Activated gamma-delta T cell (primary cell): ENCODE measurements at regions not wholly inside any gene's neighbourhood (a gene's known extent, or its start where the extent isn't known, plus 50 kb on each side); places are given as distances from the start of the nearest gene placed in this dataset.

ENCODE experiments used
- DNase-seq: peaks from one replicate; lab custom pipeline; 2025; lab: John Stamatoyannopoulos, UW

DNA sequence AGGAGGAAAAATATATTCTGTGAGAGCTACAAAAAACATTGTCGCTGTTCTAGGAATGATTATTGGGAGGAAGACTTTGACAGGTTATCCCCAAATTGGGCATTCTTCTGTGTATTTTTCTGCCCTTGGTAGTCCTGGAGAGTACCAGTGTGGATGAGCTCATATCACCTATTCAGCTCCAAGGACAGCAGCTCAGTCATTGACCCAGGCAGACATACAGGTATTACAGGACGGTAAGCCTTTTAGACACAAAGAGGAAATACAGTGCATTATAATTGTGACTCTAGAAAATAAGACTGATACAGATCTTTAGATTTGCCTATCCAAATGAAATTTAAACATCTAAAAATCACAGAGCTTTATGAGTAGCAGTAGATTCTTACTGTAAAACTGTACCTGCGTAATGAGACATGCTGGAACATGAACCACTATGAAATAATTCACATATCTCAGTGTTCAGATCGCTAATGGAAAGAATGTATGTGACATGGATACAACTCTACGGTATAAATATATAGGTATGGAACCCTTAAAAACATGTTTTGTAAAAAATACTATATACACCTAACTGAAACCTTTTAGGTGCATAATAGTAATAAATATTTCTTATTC is 56.0 kb downstream of the PLK2 start:
- no peak for DNase-seq

DNA sequence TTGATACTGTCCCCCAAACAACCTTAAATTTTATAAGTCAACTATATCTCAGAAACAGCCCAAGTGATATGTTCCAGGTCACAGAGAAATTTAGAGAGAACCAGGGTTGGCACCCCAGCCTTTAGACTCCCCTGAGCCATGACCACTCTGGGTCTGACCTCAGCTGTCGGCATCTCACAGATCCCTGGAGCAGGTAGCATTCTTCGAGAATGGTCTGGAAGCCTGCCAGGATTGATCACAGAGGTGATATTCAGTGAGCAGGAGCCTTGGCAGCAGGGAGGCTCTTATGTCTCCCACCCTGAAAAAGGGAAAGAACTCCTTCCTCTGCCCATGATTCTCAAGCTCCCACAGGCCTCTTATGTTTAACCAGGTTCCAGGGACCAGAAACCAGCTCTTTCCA is 58.2 kb downstream of the PLK2 start:
- DNase-seq, result no peak

DNA sequence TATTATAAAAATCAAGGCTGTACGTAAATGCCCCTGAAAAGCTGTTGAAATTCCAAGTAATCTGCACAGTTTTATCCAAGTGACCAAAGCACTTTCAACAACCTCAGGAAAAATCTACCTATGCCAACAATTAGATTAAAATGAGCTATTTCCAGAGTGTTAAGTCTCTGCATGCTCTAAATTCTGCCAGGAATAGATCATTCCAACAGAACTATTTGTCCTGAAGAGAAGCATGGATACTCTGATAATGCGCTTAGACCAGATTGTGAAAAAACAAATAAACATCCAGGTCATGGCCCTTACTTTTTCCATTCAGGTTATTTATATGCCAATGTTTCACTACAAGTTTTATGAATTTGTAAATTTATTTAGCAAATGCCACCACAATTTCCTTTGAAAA is 59.1 kb downstream of the PLK2 start:
- DNase-seq, result no peak

DNA sequence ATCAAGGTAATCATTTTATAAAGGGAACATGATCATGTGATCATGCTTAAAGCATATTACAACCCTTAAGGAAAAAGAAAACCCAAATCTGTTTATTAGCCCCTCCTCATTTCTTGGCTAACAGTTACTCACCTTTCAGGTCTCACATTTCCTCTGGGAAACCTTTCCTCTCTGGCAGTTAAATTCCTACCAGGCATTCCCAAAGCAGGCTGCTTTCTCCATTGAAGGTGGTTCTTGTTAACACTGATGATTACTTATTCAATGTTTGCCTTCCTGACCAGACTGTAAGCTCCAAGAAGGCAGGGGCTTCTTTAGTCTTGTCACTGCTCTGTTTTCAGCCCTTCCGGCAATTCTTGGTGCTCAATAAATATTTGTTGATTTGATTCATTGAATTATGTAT is 59.9 kb downstream of the PLK2 start:
- DNase-seq, result no peak

DNA sequence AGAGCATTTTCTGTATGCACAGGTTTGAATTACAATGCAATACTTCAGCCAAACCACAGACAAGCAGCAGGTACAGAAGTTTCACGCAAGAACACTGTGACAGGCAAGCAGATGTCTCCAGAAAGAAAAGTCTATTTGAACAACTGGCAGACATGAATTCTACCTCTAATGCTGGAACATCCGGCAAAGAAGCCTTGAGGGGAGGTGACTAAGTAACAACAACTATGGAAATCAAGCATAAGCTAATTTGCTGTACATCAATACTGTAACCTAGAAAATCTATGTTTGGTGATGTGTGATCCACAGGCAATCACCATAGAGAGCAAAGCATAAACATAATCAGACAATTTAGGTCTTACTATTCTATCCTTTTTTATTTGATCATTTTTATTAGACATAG is 65.5 kb downstream of the PLK2 start:
- no peak for DNase-seq

DNA sequence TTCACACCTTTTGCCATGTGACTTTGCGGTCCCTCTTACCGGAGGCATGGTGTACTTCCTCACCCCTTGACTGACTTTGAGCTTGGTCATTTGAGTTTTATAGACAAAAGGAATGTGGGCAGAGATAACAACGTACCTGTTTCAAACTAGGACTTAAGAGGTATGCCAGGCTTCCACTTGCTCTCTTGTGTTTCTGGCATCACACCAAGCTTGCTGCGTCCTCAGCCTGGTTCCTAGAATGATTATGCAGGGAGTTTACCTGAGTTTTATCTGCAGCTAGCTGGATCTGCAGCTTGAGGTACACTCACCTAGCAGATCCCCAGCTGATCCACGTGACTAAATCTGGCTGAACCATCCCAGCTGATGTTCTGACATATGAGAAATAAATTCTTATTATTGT is 66.2 kb downstream of the PLK2 start:
- no peak for DNase-seq

DNA sequence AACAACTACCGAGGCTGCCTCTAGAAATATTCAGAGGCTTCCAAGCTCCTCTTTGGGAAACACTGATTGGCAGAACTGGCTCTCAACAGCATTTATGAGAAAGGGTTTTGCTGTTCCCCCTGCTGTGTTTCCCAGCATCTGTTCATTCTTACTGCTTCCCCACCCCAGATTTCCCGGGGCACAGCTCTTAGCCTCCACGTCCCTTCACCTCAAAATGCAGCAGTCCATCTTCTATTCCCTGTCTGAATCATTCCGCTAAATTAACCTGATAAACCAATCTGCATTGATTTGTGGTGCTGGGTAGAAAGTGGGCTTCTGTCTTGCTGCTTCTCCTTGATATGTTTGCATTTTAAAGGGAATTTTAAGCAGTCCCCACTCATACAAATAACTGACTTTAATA is 67.4 kb downstream of the PLK2 start:
- DNase-seq, result no peak

DNA sequence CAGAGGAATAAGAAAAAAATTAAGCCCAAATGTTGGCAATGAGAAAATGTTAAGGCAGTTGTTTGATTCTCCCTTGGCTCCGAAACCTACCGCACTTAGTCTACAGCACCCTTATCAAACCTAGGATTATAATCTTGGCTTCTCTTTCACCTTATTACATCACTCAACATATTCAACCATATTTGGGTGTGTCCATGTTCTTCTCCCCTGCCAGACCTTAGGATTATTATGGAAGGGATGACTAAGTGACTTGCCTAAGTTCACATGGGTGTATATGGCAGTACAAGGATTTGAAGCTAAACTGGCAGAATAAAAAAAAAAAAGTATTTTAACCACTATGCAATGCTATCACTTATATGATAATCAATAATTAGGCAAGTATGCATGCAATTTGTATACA is 76.4 kb downstream of the PLK2 start:
- no peak for DNase-seq

DNA sequence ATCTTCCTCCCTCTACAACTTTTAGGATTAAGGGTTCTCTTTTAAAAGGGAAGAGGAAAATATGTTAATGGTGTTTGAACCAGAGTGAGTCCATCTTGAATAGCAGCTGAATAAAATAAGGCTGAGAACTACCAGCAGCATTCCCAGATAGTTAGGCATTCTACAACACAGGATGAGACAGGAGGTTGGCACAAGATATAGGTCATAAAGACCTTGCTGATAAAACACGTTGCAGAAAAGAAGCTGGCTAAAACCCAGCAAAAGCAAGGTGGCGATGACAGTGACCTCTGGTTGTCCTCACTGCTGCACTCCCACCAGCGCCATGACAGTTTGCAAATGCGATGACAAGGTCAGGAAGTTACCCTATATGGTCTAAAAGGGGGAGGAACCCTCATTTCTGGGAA is 77.8 kb downstream of the PLK2 start:
- DNase-seq, result no peak

DNA sequence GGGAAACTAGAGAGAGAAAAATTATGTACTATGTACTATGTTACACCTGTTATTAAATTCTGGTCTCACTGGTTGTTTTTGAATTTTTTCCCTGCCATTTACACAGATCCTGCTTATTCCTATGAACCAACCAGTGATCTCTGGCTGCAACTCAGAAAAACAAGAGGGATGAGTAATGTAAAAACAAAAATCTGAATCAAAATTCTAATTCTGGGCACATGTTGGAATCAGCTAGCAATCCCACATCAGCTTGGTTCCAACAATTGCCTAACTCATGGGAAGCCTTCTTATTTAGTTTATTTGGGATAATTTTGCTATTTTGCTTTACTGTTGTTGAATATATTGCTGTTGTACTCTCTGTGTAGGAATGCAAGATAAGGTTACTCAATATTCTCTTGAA is 78.3 kb downstream of the PLK2 start:
- no peak for DNase-seq

DNA sequence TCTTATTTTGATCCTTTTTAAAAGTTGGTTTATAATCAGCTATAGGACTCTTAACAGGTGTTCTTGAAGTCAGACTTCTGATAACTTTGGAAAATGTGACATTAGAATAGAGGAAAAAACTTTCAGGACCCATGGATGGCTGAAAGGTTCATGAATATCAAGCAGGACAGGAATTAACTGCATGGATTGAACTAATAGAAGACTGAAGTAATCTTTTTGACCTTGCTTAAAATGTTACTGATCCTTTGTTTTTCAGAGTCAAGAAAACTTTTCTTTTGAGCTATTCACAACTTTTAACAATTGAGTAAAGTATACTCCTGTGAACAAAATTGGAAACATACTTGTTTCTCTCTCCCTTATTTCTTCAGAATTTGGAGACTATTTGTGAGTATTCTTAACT is 79.2 kb downstream of the PLK2 start:
- no peak for DNase-seq

DNA sequence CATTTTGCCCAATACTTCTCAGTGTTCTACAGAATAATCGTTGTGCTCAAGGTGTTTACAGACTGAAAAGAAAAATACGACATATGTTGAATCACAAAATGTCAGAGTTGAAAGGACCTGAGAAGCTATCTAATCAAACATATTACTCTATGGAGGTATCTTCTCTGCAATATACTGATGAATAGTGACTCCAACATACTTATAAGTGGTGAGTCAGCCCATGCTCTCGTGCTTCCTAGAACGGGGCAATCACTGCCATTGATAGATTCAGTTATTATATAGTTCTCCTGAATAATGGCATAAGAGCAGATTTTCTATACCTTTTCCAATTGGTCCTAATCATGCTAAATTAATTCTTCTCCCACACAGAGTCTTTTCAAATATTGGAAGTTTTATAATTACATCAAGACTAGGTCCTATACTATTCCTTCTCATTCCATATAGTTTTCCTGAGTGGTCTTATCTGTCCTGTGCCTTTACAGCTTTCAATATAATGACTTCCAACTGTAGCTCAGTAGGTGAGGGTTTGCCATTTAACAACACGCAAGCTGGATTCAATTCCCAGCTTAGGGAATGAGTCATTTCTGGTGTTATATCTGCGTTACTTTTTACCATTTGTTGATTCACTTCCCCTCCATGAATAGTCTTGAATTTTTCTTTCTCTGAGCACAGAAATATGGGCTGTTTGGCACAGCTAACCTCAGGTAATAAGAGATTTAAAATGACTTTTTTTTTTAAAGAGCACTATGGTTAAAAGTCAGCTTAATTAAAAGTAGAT is 81.1 kb downstream of the PLK2 start:
- DNase-seq, result no peak

DNA sequence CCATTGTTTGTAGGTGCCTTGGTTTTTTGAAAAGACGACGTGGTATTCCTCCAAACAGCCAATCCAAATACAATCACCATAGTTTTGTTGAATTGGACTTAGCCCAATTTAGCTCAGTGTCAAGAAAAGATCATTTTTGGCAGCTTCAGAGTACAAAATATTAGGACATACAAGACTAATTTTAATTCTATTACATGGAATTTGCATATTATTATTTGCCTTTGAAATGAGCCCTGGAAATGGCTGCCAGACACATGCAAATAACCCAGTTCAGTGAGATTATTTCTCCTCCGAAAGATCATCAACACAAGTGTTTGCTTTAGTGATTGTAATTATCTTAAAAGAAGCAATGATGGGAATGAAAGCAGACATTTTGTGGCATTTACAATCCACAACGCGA is 89.3 kb downstream of the PLK2 start:
- no peak for DNase-seq

DNA sequence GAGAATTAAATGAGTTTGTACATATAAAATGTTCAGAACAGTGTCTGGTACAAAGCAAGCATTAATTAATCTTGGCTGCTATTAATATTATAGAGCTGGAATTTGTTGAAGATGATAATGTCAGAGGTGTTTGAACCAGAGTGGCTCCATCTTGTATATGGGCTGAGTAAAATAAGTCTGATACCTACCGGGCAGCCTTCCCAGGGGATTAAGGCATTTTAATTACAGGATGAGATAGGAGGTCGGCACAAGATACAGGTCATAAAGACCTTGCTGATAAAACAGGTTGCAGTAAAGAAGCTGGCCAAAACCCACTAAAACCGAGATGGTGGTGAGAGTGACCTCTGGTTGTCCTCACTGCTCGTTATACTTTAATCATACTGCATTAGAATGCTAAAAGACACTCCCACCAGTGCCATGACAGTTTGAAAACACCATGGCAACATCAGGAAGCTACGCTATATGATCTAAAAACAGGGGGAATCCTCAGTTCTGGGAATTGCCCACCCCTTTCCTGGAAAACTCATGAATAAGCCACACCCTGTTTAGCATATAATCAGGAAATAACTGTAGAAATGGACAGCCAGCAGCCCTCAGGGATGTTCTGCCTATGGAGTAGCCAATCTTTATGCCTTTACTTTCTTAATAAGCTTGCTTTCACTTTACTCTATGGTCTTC is 90.2 kb downstream of the PLK2 start:
- no peak for DNase-seq

DNA sequence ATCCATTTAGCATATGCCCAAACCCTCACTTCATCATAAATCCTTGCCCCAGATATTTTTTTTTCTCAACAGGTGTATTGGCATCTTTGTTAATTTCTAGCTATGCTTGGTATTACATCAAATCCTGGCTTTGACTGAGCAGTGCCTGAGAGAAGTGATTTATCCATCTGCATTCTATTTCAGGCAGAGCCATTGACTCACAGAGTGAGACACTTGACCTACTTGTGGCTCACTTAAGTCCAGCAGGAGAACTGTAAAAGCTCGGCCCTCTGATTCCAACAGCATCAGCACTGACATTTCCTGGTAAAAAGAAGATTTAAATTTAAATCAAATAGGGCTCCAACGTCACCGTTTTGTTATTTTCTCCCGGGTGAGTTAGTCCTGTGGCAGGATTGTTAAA is 93.4 kb downstream of the PLK2 start:
- no peak for DNase-seq

DNA sequence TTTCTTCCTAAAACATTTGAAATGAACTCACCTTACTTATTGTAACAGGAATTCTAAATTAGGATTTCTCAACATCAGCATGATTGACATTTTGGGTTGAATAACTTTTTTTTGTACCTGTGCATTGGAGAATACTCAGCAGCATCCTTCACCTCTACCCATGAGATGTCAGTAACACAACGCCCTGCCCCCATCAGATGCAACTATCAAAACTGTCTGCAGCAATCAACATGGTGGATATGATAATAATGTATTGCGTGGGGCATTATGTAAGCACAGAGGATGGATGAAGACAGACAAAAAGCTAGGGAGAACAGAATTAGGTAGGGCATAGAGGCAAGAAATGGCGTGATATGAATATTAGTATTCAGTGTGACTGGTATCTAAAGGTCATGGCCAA is 94.1 kb downstream of the PLK2 start:
- no peak for DNase-seq

DNA sequence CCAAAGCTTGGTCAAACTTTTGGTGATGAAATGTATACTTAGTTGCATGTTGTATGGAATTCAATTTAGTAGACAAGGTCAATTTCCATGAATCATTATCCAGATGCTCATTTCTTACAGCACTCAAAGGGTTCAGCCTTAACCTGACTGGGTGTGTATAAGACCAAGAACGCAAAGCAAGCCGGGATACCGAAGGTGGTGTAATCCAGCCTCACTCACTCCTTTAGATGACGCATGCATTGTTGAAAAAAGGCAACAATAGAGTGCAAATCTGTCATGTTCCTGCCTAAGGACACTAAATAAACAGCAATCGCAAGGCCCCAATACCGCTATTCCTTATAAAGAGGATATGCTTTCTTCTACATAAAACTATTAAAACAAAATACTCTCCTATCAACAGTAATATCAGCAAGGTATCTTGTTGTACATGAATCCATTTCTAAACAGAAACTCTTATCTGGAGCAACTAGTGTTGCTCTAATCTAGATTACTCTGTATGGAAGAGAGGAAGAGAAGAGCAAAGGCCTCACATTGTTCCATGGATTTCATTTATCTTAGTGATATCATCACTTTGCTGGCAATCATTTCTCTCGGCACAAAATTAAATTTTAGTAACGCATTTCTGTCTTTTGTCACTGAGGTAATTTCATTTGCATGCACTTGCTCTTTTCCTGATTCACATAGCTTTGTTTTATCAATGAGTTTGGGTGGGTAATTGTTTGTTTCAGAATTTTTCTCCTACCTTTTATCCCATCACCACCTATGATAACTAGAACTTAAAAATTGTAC is 96.2 kb downstream of the PLK2 start:
- no peak for DNase-seq

DNA sequence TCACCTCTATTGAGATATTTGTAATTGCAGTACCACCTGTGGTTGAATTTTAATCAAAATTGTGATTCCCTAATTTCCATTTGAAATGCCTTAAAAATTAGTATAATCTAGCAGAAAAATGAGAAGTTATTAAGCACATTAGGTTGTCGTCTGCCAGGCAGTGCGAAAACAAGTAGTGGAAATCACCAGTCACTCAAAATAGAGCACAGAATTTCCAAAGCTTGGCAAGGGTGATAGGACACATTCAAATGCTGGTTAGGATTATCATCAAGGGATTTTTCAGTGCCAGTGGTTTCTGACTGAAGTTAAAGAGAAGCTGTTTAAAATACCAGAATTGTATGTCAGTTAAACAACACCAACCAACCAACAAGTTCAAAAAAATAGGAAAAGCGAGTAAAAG is 97.8 kb downstream of the PLK2 start:
- DNase-seq, result no peak

DNA sequence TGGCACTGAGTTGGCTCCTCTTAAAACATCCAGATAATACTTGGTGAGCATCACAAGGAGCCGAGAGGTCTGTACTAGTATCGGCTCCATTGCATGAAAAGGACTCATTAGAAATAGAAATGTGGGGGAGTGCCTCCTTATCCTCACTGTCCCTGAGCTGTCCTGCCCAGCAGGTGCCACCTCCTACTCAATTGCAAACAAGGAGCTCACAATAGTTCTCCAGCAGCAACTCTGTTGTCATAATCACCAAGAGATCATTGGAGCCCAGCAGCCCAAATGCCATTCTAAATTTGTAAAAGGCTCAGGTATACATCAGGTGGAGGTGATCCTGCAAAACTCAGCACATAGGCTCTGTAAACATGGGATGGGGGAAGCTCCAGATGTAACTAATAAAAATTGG is 99.1 kb downstream of the PLK2 start:
- no peak for DNase-seq

DNA sequence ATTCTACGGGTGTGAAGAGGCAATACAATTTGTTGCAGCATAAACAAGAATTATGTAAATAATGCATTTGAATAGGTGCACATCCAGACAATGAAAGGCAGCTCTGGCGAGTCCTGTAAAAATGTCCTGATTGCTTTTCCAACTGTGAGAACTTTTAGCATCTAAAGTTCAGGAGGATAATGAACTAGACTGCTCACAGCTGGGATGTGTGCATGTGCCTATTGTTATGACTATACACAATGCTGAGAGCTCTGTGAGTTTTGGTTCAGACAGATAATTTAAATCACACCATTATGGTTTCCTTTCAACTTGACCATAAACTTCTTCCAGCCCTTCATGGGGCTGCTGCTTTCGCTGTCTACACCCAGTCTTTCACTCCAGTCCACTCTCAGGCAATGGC is 99.9 kb downstream of the PLK2 start:
- DNase-seq, result no peak

DNA sequence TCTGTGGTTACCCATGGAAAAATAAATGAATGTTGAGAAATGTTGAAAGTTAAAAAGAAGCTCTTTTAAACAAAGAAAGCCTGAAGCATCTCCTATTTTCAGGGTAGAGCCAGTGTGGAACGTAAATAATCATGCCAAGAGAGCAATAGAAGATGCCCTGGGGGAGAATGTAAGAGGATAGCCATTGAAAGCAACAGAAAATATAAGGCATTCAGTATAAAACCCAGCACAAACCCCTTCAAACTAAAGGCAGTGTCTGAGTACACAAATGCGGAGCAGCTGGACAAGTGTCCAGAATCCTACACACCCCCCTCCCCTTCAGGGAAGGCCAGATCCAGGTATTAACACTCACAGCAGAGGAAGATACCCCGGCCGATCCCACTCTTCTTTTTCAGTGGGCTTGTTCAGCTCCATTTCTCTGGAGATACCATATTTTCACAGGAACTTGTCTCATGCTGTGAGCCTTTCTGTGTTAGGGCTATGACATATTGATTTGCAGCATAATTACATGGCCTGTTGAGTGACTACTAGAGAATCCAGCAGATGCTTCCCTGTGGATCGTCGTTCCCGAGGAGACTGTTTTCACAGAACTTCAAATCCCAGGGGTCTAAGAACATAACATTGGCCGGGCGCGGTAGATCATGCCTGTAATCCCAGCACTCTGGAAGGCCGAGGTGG is 101.2 kb downstream of the PLK2 start:
- no peak for DNase-seq
